Thoracic aorta (tissue), 2 donors: ENCODE measurements at regions not wholly inside any gene's neighbourhood (a gene's known extent, or its start where the extent isn't known, plus 50 kb on each side); places are given as distances from the start of the nearest gene placed in this dataset.

Source experiments
- ATAC-seq: fragments of 150-250 bp; one replicate; pipeline ENCODE4 v1.8.0; 2017; ENCODE audit warnings: low read depth; ENCODE audit not compliant: insufficient number of reproducible peaks, low FRiP score
- DNase-seq: peaks from one replicate; pipeline ENCODE4 v3.0.0-alpha.2; 2020; ENCODE audit warnings: low spot score
- H3K27ac ChIP-seq, 2 donors: fragments of 200-600 bp; sonication (generic); 1 replicate in 1 of 2; 2 replicates in 1 of 2; pipeline ENCODE4 v1.5.1; 2016; ENCODE audit warnings: mild to moderate bottlenecking in 2 of 2, moderate library complexity in 2 of 2
- H3K27me3 ChIP-seq: fragments of 200-600 bp; sonication (generic); replicated peaks from 2 replicates; pipeline ENCODE4 v1.6.0; 2016; ENCODE audit warnings: mild to moderate bottlenecking; ENCODE audit not compliant: insufficient read depth
- H3K36me3 ChIP-seq: fragments of 200-600 bp; sonication (generic); one replicate; pipeline ENCODE4 v1.5.1; 2016
- H3K4me1 ChIP-seq, 2 donors: fragments of 200-600 bp; sonication (generic); 1 replicate in 1 of 2; 2 replicates in 1 of 2; pipeline versions ENCODE4 v1.5.1 to v1.6.0; 2016; ENCODE audit warnings: low read depth in 2 of 2, mild to moderate bottlenecking in 1 of 2; ENCODE audit not compliant: control insufficient read depth in 1 of 2
- H3K4me3 ChIP-seq: fragments of 200-600 bp; sonication (generic); 2 replicates; pipeline ENCODE4 v1.5.1; 2016; ENCODE audit warnings: mild to moderate bottlenecking
- H3K9me3 ChIP-seq: fragments of 200-600 bp; sonication (generic); 2 replicates; pipeline ENCODE4 v1.5.1; 2016
- TF ChIP-seq, protein P1 (sequence below): fragments of 200-600 bp; sonication (generic); IDR thresholded peaks from one replicate; pipeline ENCODE4 v1.5.1; 2019; ENCODE audit warnings: antibody characterized with exemption

DNA sequence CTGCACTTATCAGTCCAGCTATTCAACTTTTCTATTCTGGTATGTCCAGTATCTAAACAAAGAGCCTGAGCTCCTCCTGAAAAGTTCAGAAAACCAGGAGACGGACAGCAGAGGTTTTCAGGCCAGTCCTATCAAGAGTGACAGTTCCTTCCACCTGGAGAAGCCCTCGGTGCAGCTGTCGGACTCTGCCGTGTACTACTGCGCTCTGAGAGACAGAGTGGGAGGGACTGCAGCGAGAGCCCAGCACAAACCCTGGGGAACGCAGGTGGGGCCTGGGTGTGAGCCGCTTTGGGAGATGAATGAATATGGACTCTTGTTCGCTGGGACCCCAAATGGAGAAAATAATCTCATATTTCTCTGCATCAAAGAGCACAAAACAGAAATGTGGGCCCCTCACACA is 329.8 kb upstream of the OR4E1 start:
- H3K36me3 ChIP-seq = no peaks in the 10 kb centered on the region
- DNase-seq (no peak), ATAC-seq (no peak)
- no peak overlapping the region for H3K27ac ChIP-seq
- no peaks in the 10 kb centered on the region for H3K4me1 ChIP-seq
- H3K9me3 ChIP-seq = no peaks in the 10 kb centered on the region
- no peak overlapping the region for H3K4me3 ChIP-seq
- H3K27me3 ChIP-seq = no peaks in the 10 kb centered on the region
- TF ChIP-seq, protein P1, sequence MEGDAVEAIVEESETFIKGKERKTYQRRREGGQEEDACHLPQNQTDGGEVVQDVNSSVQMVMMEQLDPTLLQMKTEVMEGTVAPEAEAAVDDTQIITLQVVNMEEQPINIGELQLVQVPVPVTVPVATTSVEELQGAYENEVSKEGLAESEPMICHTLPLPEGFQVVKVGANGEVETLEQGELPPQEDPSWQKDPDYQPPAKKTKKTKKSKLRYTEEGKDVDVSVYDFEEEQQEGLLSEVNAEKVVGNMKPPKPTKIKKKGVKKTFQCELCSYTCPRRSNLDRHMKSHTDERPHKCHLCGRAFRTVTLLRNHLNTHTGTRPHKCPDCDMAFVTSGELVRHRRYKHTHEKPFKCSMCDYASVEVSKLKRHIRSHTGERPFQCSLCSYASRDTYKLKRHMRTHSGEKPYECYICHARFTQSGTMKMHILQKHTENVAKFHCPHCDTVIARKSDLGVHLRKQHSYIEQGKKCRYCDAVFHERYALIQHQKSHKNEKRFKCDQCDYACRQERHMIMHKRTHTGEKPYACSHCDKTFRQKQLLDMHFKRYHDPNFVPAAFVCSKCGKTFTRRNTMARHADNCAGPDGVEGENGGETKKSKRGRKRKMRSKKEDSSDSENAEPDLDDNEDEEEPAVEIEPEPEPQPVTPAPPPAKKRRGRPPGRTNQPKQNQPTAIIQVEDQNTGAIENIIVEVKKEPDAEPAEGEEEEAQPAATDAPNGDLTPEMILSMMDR = no peak

DNA sequence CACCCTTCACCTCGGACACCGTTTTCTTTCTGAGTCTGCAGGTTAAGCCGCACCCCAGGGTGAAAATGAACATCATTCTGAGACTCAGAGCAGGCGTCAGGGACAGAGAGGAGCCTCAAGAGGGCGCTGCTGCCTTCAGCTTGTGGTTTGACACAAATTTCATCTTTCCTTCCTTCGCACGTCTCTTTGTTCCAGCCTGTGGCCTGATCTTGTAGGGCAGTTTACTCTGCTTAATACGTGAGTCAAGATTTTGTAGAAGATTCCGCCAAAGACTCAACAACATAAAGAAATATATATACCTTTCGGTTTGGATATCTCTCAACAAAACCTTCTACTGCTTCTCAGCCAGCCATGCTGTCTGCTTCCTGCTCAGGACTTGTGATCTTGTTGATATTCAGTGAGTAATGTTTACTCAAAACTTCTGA is 329.3 kb upstream of the OR4E1 start:
- ATAC-seq = no peak
- no peak overlapping the region for H3K27ac ChIP-seq
- no peak overlapping the region for H3K4me3 ChIP-seq
- no peak for DNase-seq
- H3K27me3 ChIP-seq = no peaks in the 10 kb centered on the region
- no peaks in the 10 kb centered on the region for H3K36me3 ChIP-seq
- H3K4me1 ChIP-seq = no peaks in the 10 kb centered on the region
- TF ChIP-seq, protein P1 = no peak
- H3K9me3 ChIP-seq = no peaks in the 10 kb centered on the region

DNA sequence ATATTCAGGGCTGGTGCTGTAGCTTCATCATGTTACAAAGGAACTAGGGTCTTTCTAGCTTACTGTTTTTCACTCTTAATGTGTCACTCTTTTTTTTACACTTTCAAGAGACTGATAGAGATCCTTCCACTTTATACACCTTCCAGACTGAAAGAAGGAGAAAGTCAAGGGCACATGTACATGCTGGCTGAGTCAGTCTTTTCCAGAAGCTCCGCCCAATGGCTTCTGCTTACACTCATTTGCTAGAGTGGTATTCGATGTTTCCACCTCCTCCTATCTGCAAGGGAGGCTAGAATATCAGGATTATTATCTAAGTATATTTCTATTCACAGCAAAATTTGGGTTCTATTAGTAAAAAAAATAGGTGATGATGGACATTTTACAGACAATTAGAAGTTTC is 325.8 kb upstream of the OR4E1 start:
- no peaks in the 10 kb centered on the region for H3K9me3 ChIP-seq
- no peak overlapping the region for H3K4me3 ChIP-seq
- ATAC-seq (no peak), DNase-seq (no peak)
- H3K4me1 ChIP-seq = no peaks in the 10 kb centered on the region
- TF ChIP-seq, protein P1 = no peak
- H3K27ac ChIP-seq = no peak overlapping the region
- no peaks in the 10 kb centered on the region for H3K27me3 ChIP-seq
- no peaks in the 10 kb centered on the region for H3K36me3 ChIP-seq

GRCh38 chr14:21997300-21997699 is 323.7 kb upstream of the OR4E1 start:
- H3K4me1 ChIP-seq = no peaks in the 10 kb centered on the region
- DNase-seq = no peak
- no peak for ATAC-seq
- TF ChIP-seq, protein P1 = no peak
- H3K4me3 ChIP-seq = no peak overlapping the region
- H3K36me3 ChIP-seq = no peaks in the 10 kb centered on the region
- no peak overlapping the region for H3K27ac ChIP-seq
- no peaks in the 10 kb centered on the region for H3K9me3 ChIP-seq
- no peaks in the 10 kb centered on the region for H3K27me3 ChIP-seq

- Histone ChIP-seq H3K9me3 (no peaks in the 10 kb centered on the region), H3K27me3 (no peaks in the 10 kb centered on the region), H3K36me3 (no peaks in the 10 kb centered on the region), H3K4me3 (no peak overlapping the region), H3K27ac (no peak overlapping the region), H3K4me1 (no peaks in the 10 kb centered on the region)
- TF ChIP-seq, protein P1 = no peak
- DNase-seq (no peak), ATAC-seq (no peak)
Observed at GRCh38 chr14:21995332-21995731, 321.7 kb upstream of the OR4E1 start.
